ENCODE measurements at regions not wholly inside any gene's neighbourhood (a gene's known extent, or its start where the extent isn't known, plus 50 kb on each side); places are given as distances from the start of the nearest gene placed in this dataset.

GRCh38 chr4:110905367-110905766 lies 282.5 kb upstream of the PITX2 start:
- TF ChIP-seq TCF12 (IDR thresholded peaks at IDR 0.05; ENCODE audit: low read depth) (no peak), FOXM1 (IDR thresholded peaks at IDR 0.05; ENCODE audit: borderline replicate concordance, low read depth) (no peak), EP300 (IDR thresholded peaks at IDR 0.05; ENCODE audit: borderline replicate concordance) (no peak)
- TF ChIP-seq, protein P1, sequence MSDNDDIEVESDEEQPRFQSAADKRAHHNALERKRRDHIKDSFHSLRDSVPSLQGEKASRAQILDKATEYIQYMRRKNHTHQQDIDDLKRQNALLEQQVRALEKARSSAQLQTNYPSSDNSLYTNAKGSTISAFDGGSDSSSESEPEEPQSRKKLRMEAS (IDR thresholded peaks at IDR 0.05), result no peak

Measured in Ishikawa (cell line).